Forelimb muscle (tissue), 1 donor: ENCODE measurements at regions not wholly inside any gene's neighbourhood (a gene's known extent, or its start where the extent isn't known, plus 50 kb on each side); places are given as distances from the start of the nearest gene placed in this dataset.

Experiments used
- DNase-seq: peaks from one replicate; pipeline ENCODE4 v3.0.0-alpha.2; 2013; ENCODE audit warnings: low read depth

DNA sequence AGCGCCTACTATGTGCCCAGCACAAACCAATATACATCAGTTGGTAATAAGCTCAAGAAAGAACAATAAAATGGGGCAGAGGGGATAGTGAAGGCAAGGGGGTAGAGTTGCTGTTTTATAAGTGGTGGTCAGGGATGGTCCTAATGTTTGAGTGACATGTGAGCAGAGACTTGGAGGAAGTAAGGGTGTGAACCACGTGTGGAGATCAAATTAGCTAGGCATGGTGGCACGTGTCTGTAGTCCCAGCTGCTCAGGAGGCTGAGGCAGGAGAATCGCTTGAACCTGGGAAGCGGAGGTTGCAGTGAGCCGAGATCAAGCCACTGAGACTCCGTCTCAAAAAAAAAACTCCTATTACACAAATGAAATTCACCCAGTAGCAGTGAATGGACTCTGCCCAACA, 56.5 kb downstream of the IRX6 start:
- DNase-seq: no peak

DNA sequence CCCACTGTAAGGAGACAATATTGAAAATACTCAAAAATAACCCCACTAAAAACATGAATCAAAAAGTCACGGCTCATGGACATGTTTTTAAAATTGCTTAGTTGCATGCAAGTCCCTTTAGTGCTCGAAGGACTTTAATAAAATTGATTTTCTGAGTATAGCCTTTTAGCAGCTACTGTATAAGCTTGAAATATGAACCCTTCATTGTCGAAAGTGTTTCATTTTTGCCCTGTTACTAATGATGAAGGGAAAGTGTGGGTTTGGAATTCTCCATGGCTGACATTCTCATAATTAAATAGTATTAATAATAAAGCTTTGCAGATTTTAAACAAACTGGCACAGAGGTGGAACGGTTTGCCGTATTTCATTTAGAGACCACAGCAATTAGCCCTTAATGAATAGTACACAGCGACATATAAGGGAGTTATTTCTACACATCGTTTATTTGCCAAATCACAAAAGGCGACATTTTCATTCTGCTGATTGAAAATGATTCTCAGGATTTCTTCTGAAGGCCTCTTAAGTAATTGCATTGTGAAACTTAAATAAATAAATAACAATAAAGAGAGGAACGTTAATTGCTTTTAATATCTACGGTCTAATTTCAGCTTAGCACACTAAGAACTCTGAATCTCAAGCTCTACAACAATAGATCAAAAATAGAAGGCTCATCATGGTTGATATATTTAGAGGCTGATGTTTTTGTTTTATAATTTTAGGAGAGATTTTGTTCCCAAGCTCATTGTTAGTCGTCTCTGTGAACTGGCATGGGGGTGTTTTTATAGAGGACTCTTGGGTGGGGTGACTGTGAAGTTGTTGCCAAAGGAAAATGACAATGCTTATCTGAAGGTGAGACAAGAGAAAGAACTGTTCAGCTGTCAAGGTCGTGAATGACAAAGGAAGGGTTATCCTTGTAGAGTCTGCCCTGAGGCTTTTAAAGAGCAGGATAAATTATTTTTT, 60.6 kb downstream of the IRX6 start:
- DNase-seq: no peak

DNA sequence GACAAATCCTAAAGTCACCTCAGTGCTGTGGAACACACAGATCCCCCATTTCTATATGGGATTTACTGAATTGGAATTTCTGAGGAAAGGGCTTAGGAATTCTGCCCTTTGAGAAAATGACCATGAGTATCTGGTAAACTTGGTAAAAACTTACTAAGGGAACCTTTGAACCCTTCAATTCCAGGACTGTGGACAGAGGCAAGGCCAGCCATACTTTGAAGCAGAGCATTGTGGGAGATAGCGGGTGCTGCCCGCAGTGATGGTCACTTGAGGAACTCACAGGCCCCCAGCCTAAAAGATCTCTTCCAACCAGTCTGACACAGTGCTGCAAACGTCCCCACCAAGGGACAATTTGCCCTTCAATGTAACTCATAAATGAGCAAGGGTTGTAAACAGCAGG, 61.4 kb downstream of the IRX6 start:
- no peak for DNase-seq

DNA sequence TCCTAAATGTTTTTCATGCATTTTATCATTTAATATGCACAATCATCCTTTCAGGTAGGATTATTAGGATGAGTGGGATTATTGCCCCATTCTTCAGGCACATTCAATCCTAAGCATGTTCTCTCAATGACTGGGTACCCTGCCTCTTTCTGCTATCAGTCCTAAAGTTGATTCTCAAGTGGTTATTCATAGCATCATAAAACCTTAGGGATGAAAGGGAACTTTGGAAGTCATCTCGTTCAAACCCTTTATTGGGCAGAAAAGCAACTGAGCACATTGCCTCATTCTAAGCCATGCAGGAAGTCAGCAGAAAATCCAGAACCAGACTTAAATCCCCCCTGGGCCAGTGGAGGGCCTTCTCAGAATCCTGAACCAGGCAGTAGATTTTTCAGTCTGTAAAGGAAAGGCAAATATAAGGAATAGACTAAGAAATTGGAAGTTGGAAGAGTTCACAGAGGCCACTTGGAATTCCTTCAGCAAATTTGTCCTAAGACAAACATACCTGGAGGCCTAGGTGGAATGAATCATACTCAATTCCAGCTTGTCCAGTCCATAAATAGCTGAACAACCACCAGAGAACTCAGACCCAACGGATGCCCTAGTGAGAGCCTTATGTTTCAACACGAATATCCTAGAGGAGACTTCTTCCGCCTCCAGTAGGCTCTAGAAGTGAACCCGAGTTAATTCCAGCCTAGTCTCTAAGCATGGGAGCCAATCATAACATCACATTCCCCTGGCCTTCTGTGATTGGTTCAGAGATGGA, 62.7 kb downstream of the IRX6 start:
- DNase-seq: no peak

DNA sequence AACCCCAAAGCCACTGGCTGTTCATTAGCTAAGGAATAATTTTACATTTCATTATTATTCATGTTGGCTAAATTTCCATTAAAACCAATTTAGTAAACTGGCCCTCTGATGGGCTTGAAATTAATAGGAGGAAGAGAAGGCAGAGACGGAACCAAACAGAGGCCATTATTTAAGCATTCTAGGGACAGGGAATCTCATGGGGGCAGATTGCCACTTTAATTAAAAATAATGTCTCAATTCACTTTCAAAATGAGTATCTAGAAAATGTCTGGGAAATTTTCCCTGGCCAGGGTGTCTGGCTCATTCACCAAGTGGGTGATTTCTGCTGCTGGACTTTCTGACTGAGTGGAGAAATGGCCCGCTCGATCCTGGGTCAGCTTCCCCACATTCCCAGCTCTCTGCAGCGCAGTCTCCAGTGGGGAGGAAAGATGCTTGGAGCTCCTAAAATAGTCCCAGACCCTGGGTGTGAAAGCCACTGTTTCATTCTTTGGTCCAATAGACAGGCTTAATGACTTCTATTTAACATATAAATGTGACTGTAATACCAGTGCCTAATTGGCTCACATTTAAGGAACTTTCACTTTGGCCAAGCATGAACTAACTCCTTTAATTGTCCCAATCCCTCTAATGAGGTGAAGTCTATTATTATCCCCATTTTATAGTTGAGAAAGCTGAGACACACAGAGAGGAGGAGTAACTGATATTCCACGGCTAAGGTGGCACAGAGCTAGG, 64.3 kb downstream of the IRX6 start:
- no peak for DNase-seq

DNA sequence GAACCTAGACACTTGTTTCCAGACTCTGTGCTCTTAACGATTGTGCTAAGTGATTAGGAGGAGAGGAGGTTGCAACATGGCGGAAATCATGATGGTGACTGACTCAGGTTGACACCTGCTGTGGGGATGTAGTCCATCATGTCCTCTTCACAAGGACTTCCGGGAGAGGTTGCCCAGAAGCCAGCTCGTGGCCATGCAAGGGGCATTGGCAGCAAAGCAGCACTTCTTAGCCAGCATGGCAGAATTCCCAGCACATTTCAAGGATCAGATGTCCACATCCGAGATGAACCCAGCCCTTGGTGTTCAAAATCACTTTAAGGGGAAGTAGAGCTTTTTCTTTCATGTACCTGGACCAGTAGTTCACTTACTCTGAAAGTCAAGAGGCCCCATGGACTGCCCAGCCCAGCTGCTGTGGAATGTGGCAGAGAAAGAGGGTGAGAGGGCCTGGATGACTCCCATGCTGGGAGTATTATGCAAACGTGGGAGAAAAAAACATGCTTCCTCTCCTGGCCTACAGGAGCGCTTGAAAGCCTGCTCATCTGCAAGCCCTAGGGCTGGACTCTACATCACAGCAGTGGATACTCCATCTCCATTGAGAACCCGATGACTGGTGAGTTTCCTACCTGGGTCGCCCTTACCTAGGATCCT, 65.5 kb downstream of the IRX6 start:
- DNase-seq: no peak

DNA sequence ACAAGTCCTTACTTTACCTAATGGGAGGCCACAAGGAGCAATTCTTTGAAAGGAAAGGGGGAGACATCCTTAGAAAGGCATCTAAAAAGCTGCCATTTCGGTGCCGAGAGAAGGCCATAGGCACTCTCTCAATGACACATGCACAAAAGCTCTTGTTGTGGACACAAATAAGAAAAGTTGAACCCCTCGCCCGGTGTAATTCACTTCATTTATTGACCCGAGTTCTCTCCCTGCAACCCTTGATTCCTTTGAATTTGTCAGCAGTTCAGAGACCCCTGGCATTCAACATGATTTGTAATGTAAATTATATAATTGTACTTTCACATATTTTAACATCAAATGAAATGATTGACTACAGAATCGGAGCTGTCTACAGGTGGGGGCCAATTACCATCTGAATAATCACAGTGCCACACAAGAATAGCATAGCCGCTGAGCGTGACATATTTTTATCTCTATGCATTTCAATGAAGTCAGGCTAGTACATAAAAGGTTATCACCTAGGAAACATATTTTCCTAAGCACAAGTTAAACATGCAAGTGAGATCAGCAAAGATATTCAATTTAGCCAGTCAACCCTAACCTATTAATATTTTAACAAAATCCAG, 66.7 kb downstream of the IRX6 start:
- DNase-seq: no peak

DNA sequence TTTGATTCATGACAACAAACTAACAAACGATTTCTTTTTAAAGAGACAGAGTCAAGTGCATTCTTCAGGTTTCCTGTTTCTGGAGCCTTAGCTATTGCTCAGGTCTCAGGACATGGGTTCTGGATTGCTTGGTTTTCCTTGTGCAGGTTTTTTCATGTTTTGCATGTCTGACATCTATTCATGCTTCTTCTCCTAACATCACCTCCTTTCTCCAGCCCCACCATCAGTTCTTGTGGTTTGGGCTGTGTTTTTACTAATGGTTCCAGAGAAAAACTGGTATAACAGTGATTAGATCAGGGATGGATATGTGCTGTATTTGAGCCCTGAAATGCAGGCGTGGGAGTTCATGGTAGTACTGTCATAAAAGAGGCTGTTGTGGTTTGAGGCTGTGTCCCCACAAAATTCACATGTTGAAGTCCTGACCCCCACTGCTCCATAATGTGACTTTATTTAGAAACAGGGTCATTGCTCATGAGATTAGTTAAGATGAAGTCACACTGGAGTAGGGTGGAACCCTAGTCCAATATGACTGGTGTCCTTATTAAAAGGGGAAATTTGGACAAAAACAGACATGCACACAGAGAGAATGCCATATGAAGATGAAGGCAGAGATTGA, 67.9 kb downstream of the IRX6 start:
- DNase-seq: no peak

DNA sequence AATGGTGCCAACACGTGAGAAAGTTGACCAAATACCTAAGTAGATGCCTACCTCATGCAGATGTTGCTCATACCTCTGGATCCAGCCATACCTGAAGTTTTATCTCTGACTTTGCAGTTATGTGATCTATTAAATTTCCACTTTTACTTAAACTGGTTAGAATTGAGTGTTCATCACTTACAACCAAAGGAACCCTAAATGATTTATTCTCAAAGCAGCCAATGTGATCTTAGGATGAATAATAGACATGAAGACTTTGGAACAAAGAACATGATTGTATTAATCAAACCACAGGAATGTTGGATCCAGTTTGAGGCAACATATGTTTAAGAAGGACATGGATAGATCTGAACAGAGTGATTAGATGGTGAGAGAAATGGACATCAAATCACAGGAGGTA, 68.7 kb downstream of the IRX6 start:
- no peak for DNase-seq

DNA sequence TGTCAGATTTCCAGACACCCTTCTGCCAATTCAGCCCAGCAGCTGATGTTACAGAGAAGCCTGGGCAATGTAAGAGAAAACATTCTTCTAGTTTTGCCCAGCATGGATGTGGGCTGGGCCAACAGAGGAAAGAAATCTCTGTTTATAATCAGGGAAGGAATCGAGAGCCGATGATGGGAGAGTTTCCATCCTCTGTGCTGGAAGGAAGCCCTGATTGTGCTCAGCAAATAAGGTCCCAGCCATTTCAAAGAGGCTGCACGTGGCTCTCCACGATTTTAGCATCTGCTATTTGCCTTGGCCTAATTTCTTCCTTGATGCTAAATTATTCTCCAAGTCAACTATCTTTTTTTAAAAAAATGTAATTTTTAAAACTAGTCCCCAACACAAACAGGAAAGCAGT, 70.0 kb downstream of the IRX6 start:
- DNase-seq: peak; percentile 54

DNA sequence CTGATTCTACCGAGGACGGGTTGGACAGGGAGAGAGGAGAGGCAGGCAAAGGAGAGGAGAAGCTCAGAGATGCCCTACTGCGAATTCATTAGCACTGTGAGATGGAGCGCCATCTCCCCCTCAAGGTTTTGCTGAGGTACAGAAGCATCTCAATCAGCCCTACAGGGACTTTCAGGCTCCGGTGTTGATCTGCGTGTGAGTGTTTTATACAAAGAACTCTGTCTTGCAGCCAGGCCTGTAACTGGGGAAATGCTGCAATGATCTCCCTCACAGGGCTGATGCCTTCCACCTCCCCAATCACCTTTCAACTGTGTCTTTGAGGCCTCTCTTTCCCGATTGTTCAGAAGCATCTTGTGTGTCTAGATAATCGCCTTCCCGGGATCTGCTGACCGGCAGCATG, 74.8 kb downstream of the IRX6 start:
- DNase-seq: no peak

DNA sequence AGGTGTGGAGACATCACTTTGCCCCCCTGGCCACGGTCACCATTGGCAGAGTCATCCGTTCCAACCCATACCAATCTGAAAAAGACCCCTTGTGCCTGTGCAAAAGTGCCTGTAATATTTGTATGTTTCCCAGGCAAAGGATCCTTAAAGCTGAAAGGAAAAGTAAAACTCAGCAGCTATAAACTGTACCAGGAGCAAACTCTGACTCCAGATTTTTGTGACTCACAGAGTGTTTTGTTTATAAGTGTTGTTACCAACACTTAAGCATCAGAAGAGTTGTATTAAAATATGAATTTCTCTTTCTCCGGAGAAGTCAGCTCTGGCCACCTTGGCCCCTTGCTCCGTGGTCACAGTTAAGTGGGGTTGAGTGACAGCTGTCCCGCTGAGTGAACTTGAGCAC, 75.9 kb downstream of the IRX6 start:
- DNase-seq: no peak

DNA sequence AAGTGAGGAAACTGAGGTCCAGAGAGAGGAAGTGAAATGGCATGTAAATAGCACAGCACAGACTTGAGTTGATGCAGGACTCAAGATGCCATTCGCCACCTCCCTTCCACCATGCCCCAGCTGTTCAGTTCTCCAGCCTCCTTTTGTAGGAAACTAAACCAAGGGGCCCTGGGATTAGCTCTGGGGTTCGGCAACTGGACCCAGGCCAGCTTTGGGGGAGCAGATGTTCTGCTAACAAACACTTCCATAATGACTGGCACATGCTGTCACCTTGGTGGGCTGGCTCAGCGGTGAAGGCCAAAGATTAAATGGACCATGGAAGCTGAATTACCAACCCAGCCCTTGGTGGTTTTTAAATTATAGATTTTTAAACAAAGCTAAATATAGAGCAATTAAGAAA, 77.0 kb downstream of the IRX6 start:
- DNase-seq: no peak

DNA sequence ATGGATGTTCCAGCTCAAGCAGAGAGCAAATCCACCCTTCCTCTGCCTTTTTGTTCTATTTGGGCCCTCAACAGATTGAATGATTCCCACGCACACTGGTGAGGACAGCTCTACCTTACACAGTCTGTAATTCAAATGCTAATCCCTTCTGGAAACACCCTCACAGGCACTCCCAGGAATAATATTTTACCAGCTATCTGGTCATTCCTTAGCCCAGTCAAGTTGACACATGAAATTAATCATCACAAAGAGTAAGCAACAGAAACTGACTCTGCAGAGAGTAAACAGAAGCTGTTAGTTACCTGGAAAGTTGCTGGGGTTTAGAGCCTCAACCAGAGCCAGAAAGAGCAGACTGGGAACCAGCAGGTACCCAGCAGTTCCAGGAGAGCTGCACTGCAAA, 75.5 kb upstream of the MMP2 start:
- DNase-seq: no peak

DNA sequence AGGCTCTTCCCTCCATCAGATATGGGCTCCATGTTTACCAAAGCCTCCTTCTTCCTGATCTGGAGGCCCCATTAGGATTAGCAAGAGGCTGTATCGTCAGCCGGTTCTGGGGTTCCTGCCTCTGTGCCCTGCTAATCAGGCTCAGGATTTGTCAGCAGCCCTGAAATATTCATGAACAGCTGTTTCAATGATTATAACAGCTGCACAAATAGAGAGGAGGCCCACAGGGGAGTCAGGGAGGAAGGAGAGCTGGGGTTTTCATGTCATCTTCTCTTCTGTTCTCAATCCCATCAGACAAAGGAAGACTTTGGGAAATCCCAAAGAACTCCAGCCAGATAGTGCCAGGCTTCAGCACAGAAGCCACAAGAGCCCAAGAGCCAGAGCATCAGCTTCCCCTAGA, 72.3 kb upstream of the MMP2 start:
- DNase-seq: no peak

DNA sequence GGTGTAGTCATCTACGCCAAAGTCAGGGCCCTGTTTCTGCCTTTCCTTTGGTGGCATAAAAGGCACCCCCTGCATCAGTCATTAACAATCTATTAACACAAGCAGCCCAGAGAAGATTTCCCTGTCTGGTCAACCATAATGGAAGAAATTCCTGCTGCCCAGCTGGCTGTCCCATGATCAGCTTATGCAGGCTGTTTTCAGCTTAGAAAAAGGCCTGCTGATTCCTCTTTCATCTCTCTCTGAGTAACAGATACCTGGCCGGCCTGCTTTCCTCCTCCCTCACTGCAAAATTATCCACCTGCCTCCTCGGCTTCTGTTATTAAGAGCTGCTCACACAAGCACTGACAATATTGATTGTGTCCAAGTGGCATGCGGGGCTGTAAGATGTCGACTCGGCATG, 70.3 kb upstream of the MMP2 start:
- DNase-seq: no peak

DNA sequence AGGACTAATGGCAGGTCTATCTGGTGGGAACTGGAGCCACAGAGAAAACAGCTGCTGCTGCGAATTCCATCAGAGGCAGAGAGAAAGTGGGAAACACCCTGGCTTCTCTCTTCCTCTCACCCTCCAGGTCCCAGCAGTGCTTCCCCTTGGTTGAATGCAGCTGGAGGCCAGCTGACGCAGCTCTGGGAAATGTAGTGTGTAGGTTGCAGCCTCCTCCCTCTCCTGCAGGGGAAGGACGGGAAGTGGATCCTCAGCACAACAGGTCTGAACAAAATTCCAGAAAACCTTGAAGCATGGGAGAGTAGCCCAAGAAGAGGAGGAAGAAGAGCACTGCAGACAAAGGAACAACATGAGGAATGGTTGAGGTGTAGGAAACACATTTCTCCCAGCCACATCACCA, 67.8 kb upstream of the MMP2 start:
- no peak for DNase-seq

DNA sequence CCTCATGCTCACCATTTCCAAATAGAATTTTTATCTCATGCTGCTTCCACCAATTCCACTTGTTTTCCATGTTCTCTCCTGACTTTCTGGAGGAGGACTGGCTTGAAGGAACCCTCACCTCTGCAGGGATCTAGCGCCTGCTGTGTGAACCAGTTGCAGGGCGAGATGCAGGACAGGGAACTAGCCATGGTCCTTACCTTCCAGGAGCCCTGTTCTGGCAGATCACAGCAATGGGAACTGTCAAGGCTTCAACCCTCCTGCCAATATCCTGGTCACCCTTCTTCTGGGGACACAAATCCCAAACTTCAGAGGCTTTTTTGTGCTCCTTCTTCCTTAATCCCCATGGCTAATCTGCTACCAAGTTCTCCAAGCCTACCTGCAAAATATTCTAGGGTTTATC, 60.4 kb upstream of the MMP2 start:
- DNase-seq: no peak

DNA sequence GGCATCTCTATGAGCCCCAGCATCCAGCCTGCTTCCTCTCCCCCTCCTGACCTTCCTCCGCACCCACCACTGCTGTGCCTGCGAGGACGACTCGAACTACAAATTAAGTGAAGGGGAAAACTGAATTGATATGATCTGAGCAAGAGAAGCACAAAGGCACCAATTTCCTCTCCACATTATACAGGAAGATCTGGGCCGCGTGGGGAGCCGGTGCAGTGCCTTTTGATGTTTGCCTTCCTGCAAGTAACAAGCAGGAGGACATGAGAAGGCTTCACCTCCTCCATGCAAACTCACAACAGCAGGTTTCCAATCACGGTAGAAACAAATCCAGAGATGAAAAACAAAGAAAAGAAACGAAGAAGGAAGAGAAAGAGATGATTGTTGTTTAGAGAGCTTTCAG, 57.8 kb upstream of the MMP2 start:
- DNase-seq: no peak

DNA sequence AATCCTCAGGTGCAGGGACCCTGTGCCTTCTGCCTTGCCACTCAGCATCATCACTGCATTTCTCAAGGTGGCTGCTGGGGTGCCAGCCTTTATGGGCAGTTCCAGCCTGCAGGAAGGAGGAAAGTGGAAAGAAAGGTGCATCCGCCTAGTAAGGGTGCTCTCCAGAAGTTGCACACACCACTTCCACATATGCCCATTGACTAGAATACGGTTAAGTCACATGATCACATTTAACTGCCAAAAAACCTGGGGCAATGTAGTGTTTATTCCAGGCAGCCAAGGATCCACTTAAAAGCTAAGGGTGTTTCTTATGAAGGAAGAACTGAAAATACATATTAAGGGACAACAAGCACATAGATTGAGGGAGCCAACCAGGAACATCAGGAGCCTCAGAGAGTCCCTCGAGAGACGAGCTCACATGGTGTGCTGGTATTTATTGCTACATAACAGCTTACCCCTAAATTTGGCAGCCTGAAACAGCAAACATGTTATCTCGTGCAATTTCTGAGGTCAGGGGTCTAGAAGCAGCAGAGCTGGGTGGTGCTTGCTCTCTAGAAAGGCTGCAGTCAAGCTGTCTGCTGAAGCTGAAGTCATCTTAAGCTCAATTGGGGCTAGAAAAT, 52.0 kb upstream of the MMP2 start:
- DNase-seq: no peak
